GM08714 (cell line): ENCODE measurements at regions not wholly inside any gene's neighbourhood (a gene's known extent, or its start where the extent isn't known, plus 50 kb on each side); places are given as distances from the start of the nearest gene placed in this dataset.

Experiments used
- H3K4me3 ChIP-seq: fragments of 200-500 bp; sonication (Bioruptor generic); 2 replicates; pipeline ENCODE4 v1.5.1; 2014; ENCODE audit warnings: mild to moderate bottlenecking, low read length, inconsistent platforms
- ZNF274 ChIP-seq: IDR thresholded peaks from 2 replicates; pipeline ENCODE4 v1.6.1; 2012; ENCODE audit warnings: mild to moderate bottlenecking, low read depth, low read length

DNA sequence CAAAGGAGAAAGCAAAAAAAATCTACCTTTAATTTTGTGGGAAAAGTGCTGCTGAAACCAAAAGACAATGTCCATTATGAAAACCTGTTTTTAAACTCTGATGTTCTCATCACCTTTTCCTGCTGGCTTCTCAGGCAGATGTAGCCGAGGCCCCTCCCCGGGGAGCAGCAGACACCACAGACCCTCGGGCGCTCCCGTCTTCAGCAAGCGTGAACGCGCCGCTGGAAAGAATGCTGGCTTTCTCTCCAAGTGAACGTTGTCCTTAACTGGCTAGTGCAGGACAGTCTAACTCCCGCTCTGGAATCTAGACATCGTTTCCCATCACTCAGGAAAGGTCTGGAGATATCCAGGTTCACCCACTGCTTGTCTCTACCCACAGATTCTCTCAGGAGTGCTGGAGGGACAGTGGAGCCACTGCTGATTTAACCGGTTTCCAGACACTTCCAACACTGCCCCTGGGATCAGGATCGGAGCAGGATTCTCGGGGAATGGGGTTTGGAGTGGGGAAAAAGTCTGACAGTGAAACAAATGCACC is 211.2 kb downstream of the RBFOX3 start:
- no peak for TF ChIP-seq ZNF274
- H3K4me3 ChIP-seq, result no peak overlapping the region

DNA sequence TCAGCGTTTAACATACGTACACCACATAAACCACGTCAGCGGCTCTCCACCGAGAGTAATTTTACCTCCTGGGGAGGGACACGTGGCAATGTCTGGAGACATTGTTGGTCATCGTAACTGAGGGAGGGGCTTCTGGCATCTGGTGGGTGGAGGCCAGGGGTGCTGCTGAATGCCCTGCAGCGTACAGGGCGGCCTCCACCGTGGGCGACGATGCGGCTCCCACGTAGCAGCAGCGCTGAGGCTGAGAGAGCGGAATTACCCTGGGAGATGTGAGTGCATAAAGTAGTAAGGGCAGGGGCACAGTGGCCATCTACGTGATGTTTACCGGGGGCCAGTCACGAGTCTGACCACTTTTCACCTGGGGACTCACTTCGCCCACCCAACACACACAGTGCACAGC is 212.4 kb downstream of the RBFOX3 start:
- no peak overlapping the region for H3K4me3 ChIP-seq
- TF ChIP-seq ZNF274, result no peak

DNA sequence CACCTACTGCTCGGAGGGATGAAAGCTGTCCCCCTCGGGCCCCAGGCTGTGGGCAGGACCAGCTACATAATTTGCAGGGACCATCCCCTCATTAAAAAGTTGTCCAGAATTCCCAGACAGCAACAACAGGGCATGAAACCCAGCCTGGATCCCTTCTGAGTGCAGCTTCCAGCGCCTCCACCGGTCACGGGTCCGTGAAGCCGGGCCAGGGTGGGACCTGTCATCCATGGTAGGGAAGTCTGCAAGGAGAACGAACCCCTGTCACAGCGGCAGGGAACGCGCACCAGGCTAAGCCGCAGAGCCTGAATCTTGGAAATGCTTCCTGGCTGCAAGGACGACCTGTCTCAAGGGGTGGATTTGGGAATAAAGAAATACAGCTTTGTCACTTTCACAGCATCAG is 214.2 kb downstream of the RBFOX3 start:
- TF ChIP-seq ZNF274, result no peak
- H3K4me3 ChIP-seq, result no peak overlapping the region

DNA sequence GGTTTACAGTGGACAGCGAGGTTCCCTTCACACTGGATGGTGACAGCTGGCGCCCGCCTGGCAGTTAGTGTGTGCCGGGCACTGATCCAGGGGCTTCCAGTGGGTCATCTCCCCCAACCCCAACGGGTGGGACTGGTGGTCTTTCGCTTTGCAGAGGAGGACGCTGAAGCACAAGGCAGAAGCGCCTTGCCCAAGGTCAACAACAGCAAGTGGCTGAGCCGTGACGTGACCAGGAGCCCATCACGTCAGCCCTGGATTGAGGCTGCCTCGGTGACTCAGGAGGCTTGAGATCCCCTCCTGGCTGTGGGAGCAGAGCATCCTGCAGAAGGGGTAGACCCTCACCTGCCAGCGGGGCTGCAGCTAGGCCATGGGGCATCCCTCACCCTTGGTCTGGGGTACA is 215.3 kb downstream of the RBFOX3 start:
- H3K4me3 ChIP-seq, result no peak overlapping the region
- TF ChIP-seq ZNF274, result no peak

DNA sequence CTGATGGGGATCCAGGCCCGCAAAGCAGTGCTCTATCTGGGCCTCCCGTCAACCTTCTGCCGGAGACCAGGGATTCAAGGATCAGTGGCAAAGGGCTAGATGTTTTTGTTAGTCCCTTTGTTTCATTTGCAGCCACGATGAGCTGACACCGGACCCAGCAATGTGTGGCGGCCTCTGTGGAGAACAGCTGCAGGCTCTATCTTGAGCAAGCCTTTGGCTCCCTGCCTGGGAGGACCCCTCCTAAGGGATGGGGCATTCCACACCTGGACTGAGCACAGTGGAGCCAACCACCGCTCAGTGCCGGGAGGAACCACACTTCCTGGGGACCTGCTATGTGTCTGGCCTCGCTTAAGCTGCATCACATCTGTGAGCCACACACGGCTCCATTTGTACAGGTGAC is 215.8 kb downstream of the RBFOX3 start:
- no peak overlapping the region for H3K4me3 ChIP-seq
- no peak for TF ChIP-seq ZNF274

DNA sequence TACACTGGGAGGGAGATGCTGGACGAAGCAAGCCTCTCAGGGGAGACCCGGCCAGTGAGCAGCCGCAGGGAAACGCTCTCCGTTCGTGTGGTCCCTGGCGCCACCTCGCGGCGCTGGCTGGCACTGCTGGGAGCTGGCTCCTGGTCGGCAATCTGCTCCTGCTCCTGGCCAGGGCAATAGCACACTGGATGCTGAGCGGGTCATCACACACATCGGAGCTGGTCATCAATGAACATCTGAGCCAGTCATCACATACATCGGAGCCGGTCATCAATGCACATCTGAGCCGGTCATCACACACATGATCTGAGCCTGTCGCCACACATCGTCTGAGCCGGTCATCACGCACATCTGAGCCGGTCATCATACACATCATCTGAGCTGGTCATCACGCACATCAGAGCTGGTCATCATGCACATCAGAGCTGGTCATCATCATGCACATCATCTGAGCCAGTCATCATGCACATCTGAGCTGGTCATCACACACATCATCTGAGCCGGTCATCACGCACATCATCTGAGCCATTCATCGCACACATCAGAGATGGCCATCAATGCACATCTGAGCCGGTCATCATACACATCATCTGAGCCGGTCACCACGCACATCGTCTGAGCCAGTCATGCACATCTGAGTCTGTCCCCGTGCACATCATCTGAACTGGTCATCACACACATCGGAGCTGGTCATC is 217.3 kb downstream of the RBFOX3 start:
- H3K4me3 ChIP-seq, result no peak overlapping the region
- no peak for TF ChIP-seq ZNF274

DNA sequence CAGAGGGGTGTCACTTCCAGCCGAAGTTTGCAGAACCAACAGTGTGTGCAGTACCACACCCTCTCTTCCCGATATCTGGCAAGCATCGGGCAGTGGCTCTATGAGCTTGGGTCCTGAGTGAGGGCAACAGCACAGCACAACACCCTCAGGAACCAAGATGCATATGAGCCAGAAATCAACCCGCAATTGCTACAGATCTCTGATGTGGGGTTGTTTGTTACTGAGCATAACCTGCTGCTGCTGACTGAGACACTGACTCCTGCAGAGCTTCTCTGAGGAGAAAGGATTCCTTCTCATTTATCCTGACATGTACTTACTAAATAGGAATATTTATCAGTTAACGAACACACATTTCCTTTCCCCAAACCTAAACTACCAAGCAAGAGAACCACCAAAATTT is 218.3 kb downstream of the RBFOX3 start:
- no peak overlapping the region for H3K4me3 ChIP-seq
- TF ChIP-seq ZNF274, result no peak

DNA sequence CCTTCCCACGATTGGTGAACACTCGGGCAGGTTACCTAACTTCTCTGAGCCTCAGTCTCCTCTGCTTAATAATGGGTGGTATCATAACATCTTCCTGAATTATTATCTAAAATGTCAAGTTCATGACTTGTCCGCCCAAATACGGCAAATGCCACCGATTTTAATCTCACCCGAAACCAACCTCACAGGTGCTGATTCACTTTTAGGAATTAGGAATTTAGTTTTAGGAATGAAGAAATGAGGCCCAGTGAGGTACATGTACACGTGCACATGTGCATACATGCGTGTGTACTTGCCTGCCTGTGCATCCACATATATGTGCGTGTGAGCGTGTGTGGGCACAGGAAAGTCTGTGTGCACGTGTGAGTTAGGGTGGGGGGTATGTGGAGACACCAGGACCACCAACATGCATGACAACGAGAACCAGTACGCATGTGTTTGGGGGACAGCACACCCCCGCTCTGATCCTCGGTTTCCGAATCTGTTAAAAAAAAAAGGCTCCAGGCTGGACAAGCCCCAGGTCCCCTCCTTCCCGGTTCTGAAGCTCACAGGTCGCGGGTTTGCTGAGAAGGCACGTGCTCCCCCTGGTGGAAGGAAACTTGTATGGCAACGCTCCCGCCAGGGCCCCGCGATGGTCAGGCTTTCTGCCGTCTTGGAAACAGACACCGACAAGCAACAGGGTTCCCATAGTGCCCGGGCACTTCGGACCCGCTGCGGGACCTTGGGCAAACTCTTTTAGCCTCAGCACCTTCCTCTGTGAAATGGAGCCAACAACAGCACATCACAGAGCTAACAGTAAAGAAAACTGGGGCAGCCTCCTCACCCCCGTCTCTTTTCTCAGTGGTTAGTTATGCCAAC is 219.2 kb downstream of the RBFOX3 start:
- no peak for TF ChIP-seq ZNF274
- no peak overlapping the region for H3K4me3 ChIP-seq

DNA sequence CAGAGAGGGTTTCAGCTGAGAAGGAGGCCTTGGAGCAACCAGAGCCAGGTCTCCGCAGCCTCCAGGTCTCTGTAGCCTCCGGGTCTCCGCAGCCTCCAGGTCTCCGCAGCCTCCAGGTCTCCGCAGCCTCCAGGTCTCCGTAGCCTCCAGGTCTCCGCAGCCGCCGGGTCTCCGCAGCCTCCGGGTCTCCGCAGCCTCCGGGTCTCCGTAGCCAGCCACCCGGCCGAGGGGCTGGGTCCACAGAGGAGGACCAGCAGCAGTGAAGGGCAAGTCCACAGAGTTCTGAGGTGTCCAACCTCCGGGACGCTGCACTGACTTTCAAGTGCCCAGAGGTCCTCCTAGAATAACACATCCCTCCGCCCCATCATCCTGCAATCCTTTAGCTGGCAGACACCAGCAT is 221.0 kb downstream of the RBFOX3 start:
- TF ChIP-seq ZNF274, result no peak

DNA sequence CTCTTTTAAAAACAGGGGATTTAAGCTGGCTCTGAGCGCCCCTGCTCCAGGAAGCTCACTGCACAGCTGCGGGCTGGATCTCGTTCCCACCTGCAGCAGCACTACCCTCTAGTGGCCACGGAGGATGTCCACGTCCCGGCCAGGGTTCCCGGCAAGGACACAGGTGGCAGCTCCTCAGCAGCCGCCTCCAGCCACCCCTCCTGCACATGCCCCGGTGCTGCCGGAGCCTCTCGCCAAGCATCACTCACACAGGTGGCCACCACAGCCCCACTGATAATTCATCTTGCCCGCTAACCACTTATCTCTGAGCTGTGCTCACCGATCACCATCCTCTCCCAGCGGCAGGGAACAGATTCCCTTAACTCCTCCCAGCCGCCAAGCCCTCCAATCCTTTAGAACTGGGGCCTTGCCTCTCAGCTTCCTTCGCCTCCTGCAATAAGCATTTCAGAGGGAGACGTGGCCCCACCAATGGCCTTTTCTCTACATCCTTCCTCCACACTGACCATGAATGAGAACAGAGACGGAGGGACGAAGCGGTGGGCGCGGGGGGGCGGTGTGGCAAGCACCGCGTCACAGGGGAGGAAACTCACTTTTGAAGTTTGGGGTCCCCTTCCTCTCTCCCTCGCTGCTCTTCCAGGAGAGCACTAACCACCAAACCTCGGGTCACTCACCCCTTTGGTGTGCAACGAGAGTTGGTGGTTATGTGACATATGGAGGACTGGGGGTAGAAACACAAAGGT is 222.1 kb downstream of the RBFOX3 start:
- H3K4me3 ChIP-seq, result no peak overlapping the region
- TF ChIP-seq ZNF274, result no peak

More for the DNA sequence above, 221.0 kb downstream of the RBFOX3 start:
- no peak overlapping the region for H3K4me3 ChIP-seq

DNA sequence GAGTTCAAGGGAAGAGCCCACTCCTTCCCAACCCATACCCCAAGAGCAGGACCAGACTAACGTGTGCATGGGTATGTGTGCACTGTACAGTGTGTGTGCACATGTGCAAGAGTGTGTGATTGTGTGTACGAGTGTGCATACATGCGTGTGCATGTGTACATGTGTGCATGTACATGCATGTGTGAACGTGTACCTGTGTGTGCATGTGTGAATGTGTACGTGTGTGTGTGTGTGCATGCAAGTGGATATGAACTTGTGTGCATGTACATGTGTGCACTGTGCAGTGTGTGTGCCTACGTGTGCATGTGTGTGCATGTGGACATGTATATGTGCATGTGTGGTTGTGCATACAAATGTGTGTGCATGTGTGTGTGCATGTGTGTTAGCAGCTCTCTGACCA is 223.1 kb downstream of the RBFOX3 start:
- no peak overlapping the region for H3K4me3 ChIP-seq
- TF ChIP-seq ZNF274, result no peak

DNA sequence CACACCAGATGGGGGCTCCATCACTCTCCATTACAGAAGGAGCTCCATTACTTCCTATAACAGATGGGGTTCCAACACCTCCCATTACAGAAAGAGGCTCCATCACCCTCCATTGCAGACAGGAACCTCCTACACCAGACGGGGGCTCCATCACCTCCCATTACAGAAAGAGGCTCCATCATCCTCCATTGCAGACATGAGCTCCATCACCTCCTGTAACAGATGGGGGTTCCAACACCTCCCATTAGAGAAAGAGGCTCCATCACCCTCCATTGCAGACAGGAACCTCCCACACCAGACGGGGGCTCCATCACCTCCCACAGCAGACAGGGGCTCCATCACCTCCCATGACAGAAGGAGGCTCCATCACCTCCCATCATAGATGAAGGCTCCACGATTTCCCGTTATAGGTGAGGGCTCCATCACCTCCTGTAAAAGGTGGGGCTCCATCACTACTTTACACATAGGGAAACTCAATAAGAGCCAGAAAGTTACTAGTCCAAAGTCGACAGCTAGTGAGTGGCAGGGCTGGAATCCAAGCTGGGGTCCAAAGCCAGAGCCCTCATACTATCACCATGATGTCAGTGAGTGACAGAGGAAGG is 224.8 kb downstream of the RBFOX3 start:
- H3K4me3 ChIP-seq, result no peak overlapping the region
- no peak for TF ChIP-seq ZNF274

DNA sequence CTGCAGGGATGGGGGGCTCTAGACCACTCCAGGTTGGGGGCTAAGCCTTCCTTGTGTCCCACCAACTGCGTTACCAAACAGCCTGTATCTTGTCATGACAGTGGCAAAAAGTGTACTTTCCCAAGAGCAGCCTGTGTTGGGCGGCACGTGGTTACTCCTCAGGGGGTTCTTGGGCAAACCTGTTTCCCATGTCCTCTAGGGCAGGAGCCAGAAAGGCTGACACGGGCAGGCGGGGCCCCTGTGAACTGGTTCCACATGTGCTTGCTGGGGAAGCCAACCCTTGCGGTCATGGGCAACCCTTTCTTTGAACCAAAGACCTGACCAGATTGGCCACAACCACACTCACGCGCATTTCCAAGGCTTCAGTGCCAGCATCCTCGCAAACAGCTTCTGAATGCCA is 228.5 kb downstream of the RBFOX3 start:
- TF ChIP-seq ZNF274, result no peak
- H3K4me3 ChIP-seq, result no peak overlapping the region

DNA sequence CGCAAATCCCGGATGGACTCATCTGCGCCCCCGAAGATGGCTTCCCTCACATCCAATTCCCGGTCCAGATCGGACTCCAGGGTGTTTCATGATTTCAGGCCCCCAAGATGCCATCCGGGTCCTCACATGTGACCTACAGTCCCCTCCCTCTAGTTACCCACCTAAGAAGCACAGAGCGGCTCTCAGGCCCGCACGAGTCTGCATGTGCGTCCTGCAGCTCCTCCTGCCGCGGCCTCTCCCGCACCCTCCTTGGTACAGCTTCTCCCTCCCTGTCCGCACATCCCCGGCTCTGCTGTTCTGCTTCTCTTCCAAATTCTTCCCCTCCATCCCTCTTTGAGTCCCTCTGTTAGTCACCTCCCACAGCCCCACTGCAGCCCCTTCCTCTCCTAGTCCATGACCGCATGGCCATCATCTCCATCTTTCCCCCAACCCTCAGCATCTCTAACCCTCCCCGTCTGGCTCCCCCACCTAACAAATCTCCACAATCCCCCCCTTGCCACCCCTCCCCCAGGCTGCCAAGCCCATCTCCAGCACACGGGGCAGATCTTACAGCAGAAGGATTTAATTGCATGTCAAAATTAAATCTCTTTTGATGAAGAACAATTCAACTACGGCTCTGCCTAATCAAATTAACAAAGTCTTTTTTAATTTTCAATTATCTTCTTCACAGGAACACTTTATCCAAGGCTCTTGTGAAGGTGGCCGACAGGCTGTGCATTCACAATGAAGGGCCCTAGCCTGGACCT is 231.0 kb downstream of the RBFOX3 start:
- H3K4me3 ChIP-seq, result no peak overlapping the region
- TF ChIP-seq ZNF274, result no peak
